ENCODE measurements at regions not wholly inside any gene's neighbourhood (a gene's known extent, or its start where the extent isn't known, plus 50 kb on each side); places are given as distances from the start of the nearest gene placed in this dataset.

DNA sequence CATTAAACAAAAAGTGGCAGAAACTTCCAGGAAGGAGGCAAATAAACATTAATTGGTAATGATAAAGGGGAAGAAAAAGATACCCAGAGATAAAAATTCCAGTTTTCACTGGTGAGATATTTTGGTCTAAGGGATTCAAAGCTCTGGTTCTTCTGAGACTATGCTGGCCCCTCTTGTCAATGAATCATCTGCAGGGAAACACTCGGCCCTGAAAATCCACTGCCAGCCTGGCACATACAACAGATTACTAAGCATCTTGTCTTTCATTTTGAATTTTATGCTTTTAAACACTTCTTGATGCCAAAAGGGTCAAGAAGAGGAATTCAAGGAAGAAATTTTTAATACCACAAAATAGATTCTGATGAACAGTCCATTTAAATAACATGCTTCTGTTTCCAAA, 1603.8 kb upstream of the ZEB2 start:
- no peak overlapping the region for H3T11ph ChIP-seq (ENCODE audit: low read length)
- H2AK5ac ChIP-seq (ENCODE audit: insufficient read length, low read length), result no peak overlapping the region
- H4K91ac ChIP-seq (ENCODE audit: insufficient read length, low read depth, low read length), result no peak overlapping the region
- H3K79me2 ChIP-seq (ENCODE audit: insufficient read depth, low read length), result no peaks in the 10 kb centered on the region
- H3K4ac ChIP-seq (ENCODE audit: low read depth, low read length), result no peak overlapping the region
- no peak overlapping the region for H2BK15ac ChIP-seq (ENCODE audit: low read depth, low read length)
- H3K23ac ChIP-seq (ENCODE audit: insufficient read length, low read depth, low read length), result no peak overlapping the region
- H3K4me1 ChIP-seq (ENCODE audit: insufficient read depth, low read length), result no peaks in the 10 kb centered on the region
- Mint-ChIP-seq H3K36me3 (ENCODE audit: insufficient read depth in 1 of 3, low read depth in 3 of 3) (peaks cover 0 to 5% (median 4%) of the 10 kb centered on the region in 3 experiments; a peak in 3 of 7 replicates), H3K4me1 (peaks cover 5 to 6% of the 10 kb centered on the region in 2 experiments; a peak in 3 of 4 replicates), H3K9me3 (peaks cover 0 to 2% of the 10 kb centered on the region in 2 experiments; a peak in 1 of 5 replicates), H3K4me3 (no peak overlapping the region), H3K27me3 (ENCODE audit: low read depth) (no peaks in the 10 kb centered on the region), H3K27ac (no peak overlapping the region)
- no peak overlapping the region for H2BK5ac ChIP-seq (ENCODE audit: insufficient read length, low read length)
- H4K5ac ChIP-seq (ENCODE audit: insufficient read length, low read depth, low read length), result no peak overlapping the region
- H3K14ac ChIP-seq (ENCODE audit: insufficient read depth, low read length), result no peak overlapping the region
- TF ChIP-seq, protein P1, sequence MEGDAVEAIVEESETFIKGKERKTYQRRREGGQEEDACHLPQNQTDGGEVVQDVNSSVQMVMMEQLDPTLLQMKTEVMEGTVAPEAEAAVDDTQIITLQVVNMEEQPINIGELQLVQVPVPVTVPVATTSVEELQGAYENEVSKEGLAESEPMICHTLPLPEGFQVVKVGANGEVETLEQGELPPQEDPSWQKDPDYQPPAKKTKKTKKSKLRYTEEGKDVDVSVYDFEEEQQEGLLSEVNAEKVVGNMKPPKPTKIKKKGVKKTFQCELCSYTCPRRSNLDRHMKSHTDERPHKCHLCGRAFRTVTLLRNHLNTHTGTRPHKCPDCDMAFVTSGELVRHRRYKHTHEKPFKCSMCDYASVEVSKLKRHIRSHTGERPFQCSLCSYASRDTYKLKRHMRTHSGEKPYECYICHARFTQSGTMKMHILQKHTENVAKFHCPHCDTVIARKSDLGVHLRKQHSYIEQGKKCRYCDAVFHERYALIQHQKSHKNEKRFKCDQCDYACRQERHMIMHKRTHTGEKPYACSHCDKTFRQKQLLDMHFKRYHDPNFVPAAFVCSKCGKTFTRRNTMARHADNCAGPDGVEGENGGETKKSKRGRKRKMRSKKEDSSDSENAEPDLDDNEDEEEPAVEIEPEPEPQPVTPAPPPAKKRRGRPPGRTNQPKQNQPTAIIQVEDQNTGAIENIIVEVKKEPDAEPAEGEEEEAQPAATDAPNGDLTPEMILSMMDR (conservative IDR thresholded peaks at IDR 0.05), result no peak
- H3K18ac ChIP-seq (ENCODE audit: insufficient read length, low read depth, low read length), result no peak overlapping the region
- H3K9ac ChIP-seq (ENCODE audit: extremely low read depth, insufficient read length, low read length), result no peak overlapping the region
- no CpG with 5 or more reads among the region's 1 CpG for WGBS (ENCODE audit: extremely low coverage, insufficient read length, low lambda C conversion rate)
- H4K20me1 ChIP-seq (ENCODE audit: control insufficient read depth, insufficient read depth, insufficient read length), result no peaks in the 10 kb centered on the region
- H4K8ac ChIP-seq (replicated peaks; ENCODE audit: insufficient read length, low read depth, low read length), result no peak overlapping the region
- H3K4me2 ChIP-seq (ENCODE audit: insufficient read depth, insufficient read length, low read length), result no peak overlapping the region
- no peaks in the 10 kb centered on the region for H3K23me2 ChIP-seq (ENCODE audit: insufficient read length, low read depth, low read length, poor library complexity, severe bottlenecking)
- H3K27ac ChIP-seq (ENCODE audit: insufficient read length, low read depth, low read length), result no peak overlapping the region
- H3K9me3 ChIP-seq (ENCODE audit: control insufficient read depth, low read depth, low read length), result no peaks in the 10 kb centered on the region
- H2BK120ac ChIP-seq (ENCODE audit: low read depth, low read length, poor library complexity, severe bottlenecking), result no peak overlapping the region
- no peaks in the 10 kb centered on the region for H3K27me3 ChIP-seq (ENCODE audit: insufficient read depth, low read length)
- H2BK12ac ChIP-seq (ENCODE audit: insufficient read length, low read depth, low read length), result no peak overlapping the region
- no peak overlapping the region for H3K56ac ChIP-seq (ENCODE audit: insufficient read length, low read depth, low read length)
- H2BK20ac ChIP-seq (ENCODE audit: low read depth, low read length, poor library complexity, severe bottlenecking), result no peak overlapping the region
- no peaks in the 10 kb centered on the region for H3K79me1 ChIP-seq (ENCODE audit: insufficient read depth, low read depth, low read length, poor library complexity, severe bottlenecking)
- no peak for DNase-seq
- no peak overlapping the region for H2AFZ ChIP-seq (ENCODE audit: low read length)
